Adrenal gland (tissue), 9 donors: ENCODE measurements at regions not wholly inside any gene's neighbourhood (a gene's known extent, or its start where the extent isn't known, plus 50 kb on each side); places are given as distances from the start of the nearest gene placed in this dataset.
A peak's percentile ranks its signal among the peaks of the same experiment; 100 is the strongest.

Source experiments
- DNase-seq, 7 donors: peaks; one replicate each; pipeline ENCODE4 v3.0.0-alpha.2; 2019 to 2020
- H3K27ac ChIP-seq, 5 donors: fragments of 200-600 bp; sonication (generic) in 4 of 5; 1 replicate in 3 of 5; 2 replicates in 2 of 5; pipeline versions ENCODE4 v1.5.1 to v1.8.0; 2016 to 2020; ENCODE audit warnings: mild to moderate bottlenecking in 1 of 5
- H3K27me3 ChIP-seq: fragments of 200-600 bp; 2 replicates; pipeline ENCODE4 v1.8.0; 2021
- H3K36me3 ChIP-seq, 2 donors: fragments of 200-600 bp; replicated peaks in 1 of 2; 1 replicate in 1 of 2; 2 replicates in 1 of 2; pipeline versions ENCODE4 v1.5.1 to v1.8.0; 2018 to 2022
- H3K4me1 ChIP-seq, 2 donors: fragments of 200-600 bp; replicated peaks in 1 of 2; 1 replicate in 1 of 2; 2 replicates in 1 of 2; pipeline versions ENCODE4 v1.5.1 to v1.8.0; 2018 to 2021
- H3K4me3 ChIP-seq, 4 donors: fragments of 200-600 bp; sonication (generic) in 3 of 4; one replicate each; pipeline ENCODE4 v1.5.1; 2016 to 2018
- H3K9me3 ChIP-seq, 3 donors: fragments of 200-600 bp; sonication (generic) in 1 of 3; replicated peaks in 1 of 3; 1 replicate in 2 of 3; 2 replicates in 1 of 3; pipeline versions ENCODE4 v1.5.1 to v1.8.0; 2016 to 2021
- CTCF ChIP-seq, 6 experiments: fragments of 450-650 bp in 4 of 6; fragments of 200-600 bp in 2 of 6; sonication (generic) in 1 of 6; IDR thresholded peaks; 1 replicate in 5 of 6; 2 replicates in 1 of 6; pipeline versions ENCODE4 v1.5.1 to v1.8.0; 2016 to 2021; ENCODE audit warnings: antibody characterized with exemption in 6 of 6, mild to moderate bottlenecking in 2 of 6, moderate library complexity in 1 of 6
- POLR2A ChIP-seq, 2 donors: fragments of 450-650 bp; IDR thresholded peaks; one replicate each; pipeline ENCODE4 v1.6.1; 2017; ENCODE audit warnings: antibody characterized with exemption in 2 of 2, mild to moderate bottlenecking in 2 of 2, moderate library complexity in 1 of 2
- WGBS, 4 donors: extraction: QIAGEN DNeasy Blood & Tissue Kit in 2 of 4; methylation state at CpG; one replicate each; pipeline versions ENCODE4 v1.1.5 to v1.1.7; 2013 to 2017; 5-methylcytosine and 5-hydroxymethylcytosine counted together
- intact Hi-C, 2 donors: fragments of 100-400 bp; cut with DNase I; formaldehyde crosslinking; loops; one replicate each; pipeline versions ENCODE4 v1.14.1 to v1.15.0; 2022 to 2023
- donor health status: healthy with polysubstance abuse.
- donor health status: Bipolar disorder and iron deficiency.
- donor health status: DM: yes; HTN: yes; CAD: no.
- donor health status: DM: no; HTN: no; CAD: no.
- donor health status: DM: no; HTN: no; CAD: no.

GRCh38 chr1:221192055-221192454, 312.8 kb downstream of the HLX start:
- Histone ChIP-seq H3K27me3 (no peaks in the 10 kb centered on the region), H3K9me3 (no peaks in the 10 kb centered on the region), H3K4me3 (no peak overlapping the region), H3K36me3 (no peaks in the 10 kb centered on the region), H3K4me1 (no peaks in the 10 kb centered on the region), H3K27ac (no peak overlapping the region)
- DNase-seq: no peak
- TF ChIP-seq POLR2A (IDR thresholded peaks at IDR 0.05) (no peak), CTCF (IDR thresholded peaks at IDR 0.05) (no peak)
- 72 to 91% (median 76%) methylated on average over 1 of the region's 1 CpG for WGBS, 4 donors
- intact Hi-C loops: no loop called here

- no peak for TF ChIP-seq CTCF (IDR thresholded peaks at IDR 0.05)
- TF ChIP-seq POLR2A (IDR thresholded peaks at IDR 0.05): no peak
- Histone ChIP-seq H3K4me3 (no peak overlapping the region), H3K4me1 (no peaks in the 10 kb centered on the region), H3K27ac (no peak overlapping the region), H3K9me3 (no peaks in the 10 kb centered on the region), H3K27me3 (no peaks in the 10 kb centered on the region), H3K36me3 (no peaks in the 10 kb centered on the region)
- intact Hi-C loops: loop anchor here (5.0 to 10.0 kb wide), 2 partner anchors 316 to 328 kb away; no protein-coding TSS in a partner anchor
- DNase-seq: no peak
These were observed 321.2 kb downstream of the HLX start for GRCh38 chr1:221200464-221200863.

GRCh38 chr1:221201773-221202172, 322.5 kb downstream of the HLX start:
- no peaks in the 10 kb centered on the region for H3K9me3 ChIP-seq
- no peak for DNase-seq
- H3K4me3 ChIP-seq: no peak overlapping the region
- H3K4me1 ChIP-seq: no peaks in the 10 kb centered on the region
- H3K27ac ChIP-seq: no peak overlapping the region
- intact Hi-C loops: loop anchor here (5.0 to 10.0 kb wide), 2 partner anchors 317 to 329 kb away; no protein-coding TSS in a partner anchor
- no peaks in the 10 kb centered on the region for H3K36me3 ChIP-seq
- no peak for TF ChIP-seq POLR2A (IDR thresholded peaks at IDR 0.05)
- no peak for TF ChIP-seq CTCF (IDR thresholded peaks at IDR 0.05)
- no peaks in the 10 kb centered on the region for H3K27me3 ChIP-seq

GRCh38 chr1:221203224-221204054, 324.2 kb downstream of the HLX start:
- Histone ChIP-seq H3K27ac (no peak overlapping the region), H3K27me3 (no peaks in the 10 kb centered on the region), H3K9me3 (no peaks in the 10 kb centered on the region), H3K36me3 (no peaks in the 10 kb centered on the region), H3K4me1 (no peaks in the 10 kb centered on the region), H3K4me3 (no peak overlapping the region)
- DNase-seq: peak; percentile 68 to 87 (median 78)
- intact Hi-C loops: loop anchor here (5.0 to 10.0 kb wide), 2 partner anchors 319 to 331 kb away; no protein-coding TSS in a partner anchor
- TF ChIP-seq POLR2A (IDR thresholded peaks at IDR 0.05) (no peak), CTCF (IDR thresholded peaks at IDR 0.05) (peak; percentile 65 to 87 (median 72))
- 8 to 11% (median 9%) methylated on average over 3 of the region's 3 CpGs for WGBS, 4 donors
